Mucosa of rectum (tissue), 2 donors: ENCODE measurements at regions not wholly inside any gene's neighbourhood (a gene's known extent, or its start where the extent isn't known, plus 50 kb on each side); places are given as distances from the start of the nearest gene placed in this dataset.

Experiments
- H3K27ac ChIP-seq, 2 donors: one replicate each; pipeline ENCODE4 v1.7.0; 2013; ENCODE audit warnings: inconsistent platforms in 2 of 2, low read depth in 2 of 2, low read length in 2 of 2
- H3K27me3 ChIP-seq, 2 donors: one replicate each; pipeline ENCODE4 v1.7.0; 2013; ENCODE audit warnings: low read length in 2 of 2; ENCODE audit not compliant: control insufficient read depth in 2 of 2, insufficient read depth in 2 of 2
- H3K36me3 ChIP-seq, 2 donors: one replicate each; pipeline ENCODE4 v1.7.0; 2013; ENCODE audit warnings: low read length in 2 of 2; ENCODE audit not compliant: control insufficient read depth in 2 of 2, insufficient read depth in 2 of 2
- H3K4me1 ChIP-seq, 2 donors: one replicate each; pipeline ENCODE4 v1.7.0; 2013; ENCODE audit warnings: low read length in 2 of 2, mild to moderate bottlenecking in 1 of 2; ENCODE audit not compliant: control insufficient read depth in 2 of 2, insufficient read depth in 2 of 2
- H3K4me3 ChIP-seq, 2 donors: one replicate each; pipeline ENCODE4 v1.7.0; 2013; ENCODE audit warnings: low read length in 2 of 2
- H3K9ac ChIP-seq, 2 donors: one replicate each; pipeline ENCODE4 v1.7.0; 2013; ENCODE audit warnings: low read length in 2 of 2, low read depth in 1 of 2, mild to moderate bottlenecking in 1 of 2
- H3K9me3 ChIP-seq, 2 donors: one replicate each; pipeline ENCODE4 v1.7.0; 2013; ENCODE audit warnings: low read length in 2 of 2; ENCODE audit not compliant: control insufficient read depth in 2 of 2
- donor health status: healthy.
- donor health status: Normal muscosa, but diverticular disease.

- no peaks in the 10 kb centered on the region for H3K27me3 ChIP-seq
Measured at GRCh38 chr4:26001816-26002215, 87.8 kb downstream of the SMIM20 start.

GRCh38 chr4:26003056-26003455 lies 89.0 kb downstream of the SMIM20 start:
- H3K9ac ChIP-seq, result no peak overlapping the region
- no peak overlapping the region for H3K27ac ChIP-seq
- H3K27me3 ChIP-seq, result no peaks in the 10 kb centered on the region
- H3K4me3 ChIP-seq, result no peak overlapping the region
- H3K4me1 ChIP-seq, result no peaks in the 10 kb centered on the region
- H3K36me3 ChIP-seq, result no peaks in the 10 kb centered on the region
- no peaks in the 10 kb centered on the region for H3K9me3 ChIP-seq

More at GRCh38 chr4:26001816-26002215, 87.8 kb downstream of the SMIM20 start:
- no peaks in the 10 kb centered on the region for H3K36me3 ChIP-seq
- no peak overlapping the region for H3K27ac ChIP-seq
- H3K4me3 ChIP-seq, result no peak overlapping the region
- H3K4me1 ChIP-seq, result no peaks in the 10 kb centered on the region
- no peak overlapping the region for H3K9ac ChIP-seq
- H3K9me3 ChIP-seq, result no peaks in the 10 kb centered on the region

- no peak overlapping the region for H3K27ac ChIP-seq
- no peaks in the 10 kb centered on the region for H3K4me1 ChIP-seq
- H3K9ac ChIP-seq, result no peak overlapping the region
- no peak overlapping the region for H3K4me3 ChIP-seq
- no peaks in the 10 kb centered on the region for H3K36me3 ChIP-seq
- H3K27me3 ChIP-seq, result no peaks in the 10 kb centered on the region
- no peaks in the 10 kb centered on the region for H3K9me3 ChIP-seq
Measured at GRCh38 chr4:26004290-26004689, 90.3 kb downstream of the SMIM20 start.

DNA sequence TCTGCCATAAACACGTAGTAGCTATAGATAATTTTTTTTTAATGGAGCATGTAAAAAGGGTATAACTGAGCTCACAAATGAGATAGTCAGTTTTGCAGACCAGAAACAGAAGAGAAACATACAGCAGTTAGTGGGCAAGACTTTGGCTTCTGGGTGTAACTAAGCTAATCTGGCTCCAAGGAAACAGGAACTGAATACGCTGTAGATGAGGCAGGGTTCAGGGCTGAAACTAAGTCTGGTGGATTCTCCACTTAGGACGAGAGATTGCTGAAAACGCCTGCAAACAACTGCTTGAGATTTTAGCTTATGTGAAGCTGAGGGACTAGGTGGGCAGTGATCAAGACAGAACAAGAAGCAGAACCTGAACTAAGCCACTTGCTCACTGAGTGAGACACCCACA lies 91.7 kb downstream of the SMIM20 start:
- Histone ChIP-seq H3K4me1 (no peaks in the 10 kb centered on the region), H3K9ac (no peak overlapping the region)

GRCh38 chr4:26008737-26009136 lies 94.7 kb downstream of the SMIM20 start:
- H3K27ac ChIP-seq, result no peak overlapping the region
- no peak overlapping the region for H3K4me3 ChIP-seq
- no peaks in the 10 kb centered on the region for H3K36me3 ChIP-seq
- H3K9me3 ChIP-seq, result no peaks in the 10 kb centered on the region
- no peaks in the 10 kb centered on the region for H3K4me1 ChIP-seq
- no peak overlapping the region for H3K9ac ChIP-seq
- H3K27me3 ChIP-seq, result no peaks in the 10 kb centered on the region

More for the DNA sequence above, 91.7 kb downstream of the SMIM20 start:
- Histone ChIP-seq H3K27ac (no peak overlapping the region), H3K9me3 (no peaks in the 10 kb centered on the region), H3K36me3 (no peaks in the 10 kb centered on the region), H3K27me3 (no peaks in the 10 kb centered on the region), H3K4me3 (no peak overlapping the region)

DNA sequence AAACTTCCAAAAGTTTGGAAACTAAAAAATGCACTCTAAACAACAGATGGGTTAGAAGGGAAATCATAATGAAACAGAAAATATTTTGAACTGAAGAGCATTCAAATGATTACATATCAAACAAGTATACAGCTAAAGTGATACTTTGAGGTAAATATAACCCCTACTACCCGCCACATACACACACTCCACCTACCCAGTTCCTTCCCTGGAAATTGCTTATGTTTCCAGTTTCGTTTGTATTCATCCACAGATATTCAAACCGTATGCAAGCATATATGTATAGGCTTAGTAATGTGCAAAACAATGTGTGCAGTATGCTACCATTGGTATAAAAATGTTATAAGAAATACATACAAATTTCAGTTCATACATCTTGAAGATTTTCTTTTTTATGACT lies 95.5 kb downstream of the SMIM20 start:
- H3K4me3 ChIP-seq, result no peak overlapping the region

GRCh38 chr4:26010304-26010703 lies 96.3 kb downstream of the SMIM20 start:
- no peak overlapping the region for H3K27ac ChIP-seq
- no peaks in the 10 kb centered on the region for H3K27me3 ChIP-seq
- H3K4me3 ChIP-seq, result no peak overlapping the region
- H3K4me1 ChIP-seq, result no peaks in the 10 kb centered on the region
- no peak overlapping the region for H3K9ac ChIP-seq
- no peaks in the 10 kb centered on the region for H3K36me3 ChIP-seq
- H3K9me3 ChIP-seq, result no peaks in the 10 kb centered on the region

More for the DNA sequence above, 95.5 kb downstream of the SMIM20 start:
- no peaks in the 10 kb centered on the region for H3K9me3 ChIP-seq
- H3K4me1 ChIP-seq, result no peaks in the 10 kb centered on the region
- no peak overlapping the region for H3K27ac ChIP-seq
- H3K27me3 ChIP-seq, result no peaks in the 10 kb centered on the region
- H3K9ac ChIP-seq, result no peak overlapping the region
- no peaks in the 10 kb centered on the region for H3K36me3 ChIP-seq

DNA sequence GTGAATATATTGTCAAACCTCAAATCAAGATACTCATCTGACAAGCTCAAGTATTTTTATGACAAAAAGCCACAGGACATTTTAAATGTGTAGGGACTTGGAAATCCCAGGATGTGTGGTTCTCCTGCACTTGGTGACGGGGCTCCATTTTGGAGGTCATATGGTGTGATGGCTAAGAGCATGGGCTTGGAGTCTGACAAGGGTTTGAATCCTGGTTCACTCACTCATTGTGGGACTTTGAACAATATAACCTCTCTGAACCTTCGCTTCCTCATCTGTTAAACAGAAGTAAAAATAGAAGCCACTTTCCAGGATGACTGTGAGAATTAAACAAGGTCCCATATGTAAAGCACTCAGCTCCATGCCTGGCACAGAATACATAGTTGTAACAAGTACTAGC lies 99.6 kb downstream of the SMIM20 start:
- H3K27ac ChIP-seq, result no peak overlapping the region
- no peaks in the 10 kb centered on the region for H3K9me3 ChIP-seq
- no peaks in the 10 kb centered on the region for H3K4me1 ChIP-seq
- H3K4me3 ChIP-seq, result no peak overlapping the region
- H3K27me3 ChIP-seq, result no peaks in the 10 kb centered on the region
- H3K9ac ChIP-seq, result no peak overlapping the region
- no peaks in the 10 kb centered on the region for H3K36me3 ChIP-seq

DNA sequence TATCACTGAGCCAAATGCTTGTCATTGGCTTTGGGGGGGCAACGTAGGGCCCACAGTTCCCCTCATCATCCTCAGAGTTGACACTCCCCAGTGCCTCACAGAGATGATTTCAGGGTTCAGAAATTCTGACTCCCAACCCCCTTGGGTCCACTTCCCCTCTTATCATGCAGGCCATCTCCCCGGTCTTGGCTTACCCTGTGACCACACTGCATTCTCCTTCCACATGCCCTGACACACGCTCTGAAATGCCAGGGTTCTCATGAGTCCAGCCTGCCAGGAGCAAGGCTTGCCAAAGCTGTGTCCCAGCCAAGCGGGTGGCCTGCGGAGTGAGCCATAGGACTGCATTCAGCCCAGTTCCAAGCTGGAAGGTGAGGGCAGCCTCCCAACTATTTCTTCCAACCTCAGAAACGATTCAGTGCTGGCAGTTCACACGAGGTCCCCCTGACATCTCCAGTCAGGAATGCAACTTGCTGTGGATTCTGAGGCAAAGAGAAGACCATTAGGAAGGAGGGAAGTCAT lies 101.2 kb downstream of the SMIM20 start:
- no peaks in the 10 kb centered on the region for H3K4me1 ChIP-seq
- no peaks in the 10 kb centered on the region for H3K9me3 ChIP-seq
- no peak overlapping the region for H3K9ac ChIP-seq
- H3K27ac ChIP-seq, result peak overlapping the region in 1 of 2 donors; percentile 30
- no peaks in the 10 kb centered on the region for H3K27me3 ChIP-seq
- H3K36me3 ChIP-seq, result no peaks in the 10 kb centered on the region
- H3K4me3 ChIP-seq, result no peak overlapping the region

- H3K9me3 ChIP-seq, result no peaks in the 10 kb centered on the region
- H3K9ac ChIP-seq, result no peak overlapping the region
- no peak overlapping the region for H3K4me3 ChIP-seq
- H3K27me3 ChIP-seq, result no peaks in the 10 kb centered on the region
- no peaks in the 10 kb centered on the region for H3K36me3 ChIP-seq
- peak overlapping the region in 1 of 2 donors; percentile 30 for H3K27ac ChIP-seq
- H3K4me1 ChIP-seq, result no peaks in the 10 kb centered on the region
Measured at GRCh38 chr4:26015906-26016305, 101.9 kb downstream of the SMIM20 start.

- Histone ChIP-seq H3K36me3 (no peaks in the 10 kb centered on the region), H3K9me3 (no peaks in the 10 kb centered on the region), H3K4me3 (no peak overlapping the region), H3K27ac (no peak overlapping the region), H3K4me1 (peaks cover 3 to 6% of the 10 kb centered on the region in 2 donors), H3K9ac (no peak overlapping the region), H3K27me3 (no peaks in the 10 kb centered on the region)
Measured at GRCh38 chr4:26017531-26017930, 103.5 kb downstream of the SMIM20 start.
